IMR-90 (cell line): ENCODE measurements at regions not wholly inside any gene's neighbourhood (a gene's known extent, or its start where the extent isn't known, plus 50 kb on each side); places are given as distances from the start of the nearest gene placed in this dataset.

Source experiments
- ATAC-seq: fragments of 200-7000 bp; cut with Tn5 transposase; 2 replicates; pipeline ENCODE4 v1.9.1; 2020; ENCODE audit warnings: low read depth, mild to moderate bottlenecking, moderate library complexity
- BruUV-seq: library from RNA; stranded (reverse); fragments of 400-500 nt; replicated peaks from 2 replicates; lab custom pipeline; 2021; lab: Mats Ljungman, UMichigan
- CTCF ChIA-PET: fragments of 300-600 bp; formaldehyde crosslinking; extraction: SDS; loops from one replicate; lab custom pipeline; 2021; ENCODE audit warnings: antibody characterized with exemption; lab: Yijun Ruan, JAX
- POLR2A ChIA-PET: fragments of 300-600 bp; sonication (Branson Sonifier 250); formaldehyde crosslinking; loops from one replicate; lab custom pipeline; 2022; ENCODE audit warnings: antibody characterized with exemption; ENCODE audit not compliant: unreplicated experiment; lab: Charles Lee
- DNase-seq: peaks from one replicate; pipeline ENCODE4 v3.0.0; 2013
- H2AFZ ChIP-seq: replicated peaks from 2 replicates; pipeline ENCODE3; 2013; ENCODE audit warnings: low read length, mild to moderate bottlenecking; ENCODE audit not compliant: poor library complexity
- H2AK5ac ChIP-seq: 2 replicates; pipeline ENCODE4 v1.6.1; 2013; ENCODE audit warnings: low read depth, low read length, inconsistent platforms
- H2AK9ac ChIP-seq: replicated peaks from 2 replicates; pipeline ENCODE3; 2013; ENCODE audit warnings: mild to moderate bottlenecking, low read depth, low read length, moderate library complexity; ENCODE audit not compliant: poor library complexity
- H2BK120ac ChIP-seq: 2 replicates; pipeline ENCODE4 v1.6.1; 2013; ENCODE audit warnings: low read depth, low read length, inconsistent platforms
- H2BK15ac ChIP-seq: 3 replicates; pipeline ENCODE4 v1.6.1; 2013; ENCODE audit warnings: low read depth, low read length, inconsistent platforms
- H2BK20ac ChIP-seq: 2 replicates; pipeline ENCODE4 v1.6.1; 2013; ENCODE audit warnings: low read depth, mild to moderate bottlenecking, inconsistent platforms, low read length, moderate library complexity
- H2BK5ac ChIP-seq: 2 replicates; pipeline ENCODE4 v1.6.1; 2013; ENCODE audit warnings: mild to moderate bottlenecking, low read depth, low read length, inconsistent platforms; ENCODE audit not compliant: poor library complexity, severe bottlenecking
- H3K14ac ChIP-seq: replicated peaks from 2 replicates; pipeline ENCODE4 v1.6.1; 2013; ENCODE audit warnings: low read depth, low read length, inconsistent platforms
- H3K18ac ChIP-seq: 2 replicates; pipeline ENCODE4 v1.6.1; 2013; ENCODE audit warnings: low read depth, low read length, control low read depth
- H3K23ac ChIP-seq: 2 replicates; pipeline ENCODE4 v1.6.1; 2013; ENCODE audit warnings: low read depth, low read length, inconsistent platforms
- H3K27ac ChIP-seq: 2 replicates; pipeline ENCODE4 v1.5.1; 2013; ENCODE audit warnings: mild to moderate bottlenecking, control low read depth, low read length; ENCODE audit not compliant: insufficient read depth
- H3K27me3 ChIP-seq: 2 replicates; pipeline ENCODE4 v1.6.1; 2013; ENCODE audit warnings: low read length; ENCODE audit not compliant: control insufficient read depth, insufficient read depth
- H3K36me3 ChIP-seq: 2 replicates; pipeline ENCODE4 v1.6.1; 2013; ENCODE audit warnings: low read length, mixed read lengths; ENCODE audit not compliant: control insufficient read depth, insufficient read depth
- H3K4ac ChIP-seq: 2 replicates; pipeline ENCODE4 v1.6.1; 2013; ENCODE audit warnings: low read depth, low read length, inconsistent platforms
- H3K4me1 ChIP-seq: 2 replicates; pipeline ENCODE4 v1.6.1; 2013; ENCODE audit warnings: low read length, mixed read lengths; ENCODE audit not compliant: control insufficient read depth, insufficient read depth
- H3K4me2 ChIP-seq: 2 replicates; pipeline ENCODE4 v1.6.1; 2013; ENCODE audit warnings: low read depth, mild to moderate bottlenecking, control low read depth, low read length, moderate library complexity
- H3K4me3 ChIP-seq: 2 replicates; pipeline ENCODE4 v1.5.1; 2013; ENCODE audit warnings: low read depth, mild to moderate bottlenecking, control low read depth, low read length, moderate library complexity; ENCODE audit not compliant: insufficient read depth
- H3K56ac ChIP-seq: 2 replicates; pipeline ENCODE4 v1.6.1; 2013; ENCODE audit warnings: low read length, inconsistent platforms; ENCODE audit not compliant: insufficient read depth; ENCODE audit errors: extremely low read depth
- H3K79me1 ChIP-seq, 2 experiments: 2 replicates each; pipeline ENCODE4 v1.6.1; 2013; ENCODE audit warnings: low read length in 2 of 2, inconsistent platforms in 1 of 2, low read depth in 1 of 2
- H3K9ac ChIP-seq: 2 replicates; pipeline ENCODE4 v1.6.1; 2013; ENCODE audit warnings: low read depth, low read length, control low read depth
- H3K9me1 ChIP-seq: 2 replicates; pipeline ENCODE4 v1.6.1; 2013; ENCODE audit warnings: low read length, inconsistent platforms; ENCODE audit not compliant: insufficient read depth
- H3K9me3 ChIP-seq: 2 replicates; pipeline ENCODE4 v1.6.1; 2013; ENCODE audit warnings: low read length; ENCODE audit not compliant: control insufficient read depth, insufficient read depth
- H4K20me1 ChIP-seq: 2 replicates; pipeline ENCODE4 v1.6.1; 2013; ENCODE audit warnings: low read length, inconsistent platforms; ENCODE audit not compliant: insufficient read depth
- H4K5ac ChIP-seq: 2 replicates; pipeline ENCODE4 v1.6.1; 2013; ENCODE audit warnings: mild to moderate bottlenecking, low read depth, low read length, control low read depth
- H4K8ac ChIP-seq, 2 experiments: 2 replicates each; pipeline ENCODE4 v1.6.1; 2013; ENCODE audit warnings: low read depth in 2 of 2, low read length in 2 of 2, control low read depth in 1 of 2, inconsistent platforms in 1 of 2
- H4K91ac ChIP-seq: 2 replicates; pipeline ENCODE4 v1.6.1; 2013; ENCODE audit warnings: low read depth, low read length, inconsistent platforms; ENCODE audit not compliant: insufficient read depth
- BHLHE40 ChIP-seq: fragments of 150-350 bp; IDR thresholded peaks from 2 replicates; pipeline ENCODE4 v1.6.1; 2016; ENCODE audit warnings: mild to moderate bottlenecking, low read depth, low read length
- CEBPB ChIP-seq: IDR thresholded peaks from 2 replicates; pipeline ENCODE4 v1.6.1; 2012; ENCODE audit warnings: low read depth, low read length, improper control_type of control experiment
- CHD1 ChIP-seq: IDR thresholded peaks from 2 replicates; pipeline ENCODE4 v1.6.1; 2012; ENCODE audit warnings: low read depth, low read length, improper control_type of control experiment
- FOS ChIP-seq: fragments of 150-350 bp; IDR thresholded peaks from 2 replicates; pipeline ENCODE4 v1.6.1; 2016; ENCODE audit warnings: low read depth, low read length
- MAFK ChIP-seq: IDR thresholded peaks from 2 replicates; pipeline ENCODE4 v1.6.1; 2012; ENCODE audit warnings: low read depth, low read length, improper control_type of control experiment
- MAZ ChIP-seq: IDR thresholded peaks from 2 replicates; pipeline ENCODE4 v1.6.1; 2012; ENCODE audit warnings: low read depth, mild to moderate bottlenecking, low read length, improper control_type of control experiment, moderate library complexity, borderline replicate concordance
- MXI1 ChIP-seq: IDR thresholded peaks from 2 replicates; pipeline ENCODE4 v1.6.1; 2012; ENCODE audit warnings: low read depth, mild to moderate bottlenecking, low read length, moderate library complexity, borderline replicate concordance
- NFE2L2 ChIP-seq: fragments of 150-350 bp; IDR thresholded peaks from 2 replicates; pipeline ENCODE4 v1.6.1; 2016; ENCODE audit warnings: low read depth, mild to moderate bottlenecking, low read length
- POLR2A ChIP-seq: IDR thresholded peaks from 2 replicates; pipeline ENCODE4 v1.6.1; 2012; ENCODE audit warnings: mild to moderate bottlenecking, low read depth, low read length
- RAD21 ChIP-seq: IDR thresholded peaks from 2 replicates; pipeline ENCODE4 v1.6.1; 2012; ENCODE audit warnings: low read length, improper control_type of control experiment
- RCOR1 ChIP-seq: IDR thresholded peaks from 2 replicates; pipeline ENCODE4 v1.6.1; 2012; ENCODE audit warnings: mild to moderate bottlenecking, low read length, improper control_type of control experiment; ENCODE audit not compliant: insufficient replicate concordance
- RFX5 ChIP-seq: IDR thresholded peaks from 2 replicates; pipeline ENCODE4 v1.8.0; 2012; ENCODE audit warnings: low read depth, mild to moderate bottlenecking, low read length, moderate library complexity
- SMC3 ChIP-seq: fragments of 150-350 bp; IDR thresholded peaks from 2 replicates; pipeline ENCODE4 v1.6.1; 2016; ENCODE audit warnings: low read depth, mild to moderate bottlenecking, antibody characterized with exemption, low read length, moderate library complexity
- WGBS, 2 experiments: methylation state at CpG; one replicate each; pipeline versions ENCODE4 v1.1.5 to v1.1.7; 2013; ENCODE audit warnings: missing lambda C conversion rate in 2 of 2; ENCODE audit not compliant: insufficient read length in 1 of 2; ENCODE audit errors: extremely low coverage in 2 of 2; 5-methylcytosine and 5-hydroxymethylcytosine counted together
- dilution Hi-C: fragments of 300-500 bp; cut with HindIII; formaldehyde crosslinking; loops from one replicate; pipeline ENCODE4 v1.14.3; 2018; ENCODE audit warnings: low sequenced_read_pairs; ENCODE audit not compliant: unreplicated experiment
- in situ Hi-C: fragments of 300-500 bp; cut with MboI; formaldehyde crosslinking; loops from 3 replicates; pipeline ENCODE4 v1.14.3; 2019; ENCODE audit warnings: low sequenced_read_pairs, inconsistent platforms, mixed read lengths
- intact Hi-C: fragments of 100-400 bp; cut with micrococcal nuclease; formaldehyde crosslinking; loops from 2 replicates; pipeline ENCODE4 v1.10.0; 2022
- TF ChIP-seq, protein P1 (sequence below): fragments of 150-350 bp; IDR thresholded peaks from 2 replicates; pipeline ENCODE4 v1.6.1; 2017; ENCODE audit warnings: mild to moderate bottlenecking, antibody characterized with exemption, low read length, low read depth
- TF ChIP-seq, protein P2 (sequence below): fragments of 150-350 bp; IDR thresholded peaks from 2 replicates; pipeline ENCODE4 v1.6.1; 2016; ENCODE audit warnings: low read depth, mild to moderate bottlenecking, low read length, moderate library complexity, borderline replicate concordance
- TF ChIP-seq, protein P3 (sequence below): conservative IDR thresholded peaks from 2 replicates; pipeline ENCODE4 v1.5.1; 2012; ENCODE audit warnings: mild to moderate bottlenecking, low read depth, low read length, improper control_type of control experiment

DNA sequence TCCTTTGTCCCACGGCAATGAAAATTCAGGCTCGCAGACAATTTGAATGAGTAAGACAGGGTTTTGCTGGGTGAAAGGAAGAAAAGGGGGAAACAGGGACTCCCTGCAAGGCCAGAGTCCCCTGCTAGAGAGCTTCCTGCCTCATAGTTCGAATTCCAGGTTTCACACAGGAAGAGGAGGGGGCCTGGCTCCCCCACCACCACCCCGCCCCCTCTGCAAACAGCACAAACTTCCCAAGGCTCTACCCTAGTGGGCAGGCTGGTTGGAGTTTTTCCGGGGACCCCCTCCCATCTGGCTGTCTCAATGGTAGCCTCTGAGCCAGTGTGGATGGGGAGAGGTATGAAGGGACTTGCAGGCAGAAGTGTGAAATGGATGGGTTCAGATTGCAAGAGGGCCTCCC, 57.4 kb upstream of the NEBL start:
- DNase-seq (no peak), ATAC-seq (no peak)
- intact Hi-C loops: no loop called here
- CTCF ChIA-PET: no interaction called here
- POLR2A ChIA-PET: no interaction called here
- H3K36me3 ChIP-seq: no peaks in the 10 kb centered on the region
- no peak overlapping the region for H4K5ac ChIP-seq
- H2BK20ac ChIP-seq: no peak overlapping the region
- H3K79me1 ChIP-seq: no peaks in the 10 kb centered on the region
- no peak overlapping the region for H3K14ac ChIP-seq
- H2BK5ac ChIP-seq: no peak overlapping the region
- dilution Hi-C loops: no loop called here
- TF ChIP-seq SMC3: no peak
- no peak for TF ChIP-seq CHD1
- TF ChIP-seq NFE2L2: no peak
- TF ChIP-seq FOS: no peak
- no peak for TF ChIP-seq RFX5
- no peak for TF ChIP-seq RAD21
- no peak for TF ChIP-seq BHLHE40
- TF ChIP-seq CEBPB: no peak
- TF ChIP-seq POLR2A: no peak
- no peak for TF ChIP-seq RCOR1
- TF ChIP-seq, protein P1, sequence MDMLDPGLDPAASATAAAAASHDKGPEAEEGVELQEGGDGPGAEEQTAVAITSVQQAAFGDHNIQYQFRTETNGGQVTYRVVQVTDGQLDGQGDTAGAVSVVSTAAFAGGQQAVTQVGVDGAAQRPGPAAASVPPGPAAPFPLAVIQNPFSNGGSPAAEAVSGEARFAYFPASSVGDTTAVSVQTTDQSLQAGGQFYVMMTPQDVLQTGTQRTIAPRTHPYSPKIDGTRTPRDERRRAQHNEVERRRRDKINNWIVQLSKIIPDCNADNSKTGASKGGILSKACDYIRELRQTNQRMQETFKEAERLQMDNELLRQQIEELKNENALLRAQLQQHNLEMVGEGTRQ: no peak
- no peak for TF ChIP-seq MAFK
- TF ChIP-seq, protein P2, sequence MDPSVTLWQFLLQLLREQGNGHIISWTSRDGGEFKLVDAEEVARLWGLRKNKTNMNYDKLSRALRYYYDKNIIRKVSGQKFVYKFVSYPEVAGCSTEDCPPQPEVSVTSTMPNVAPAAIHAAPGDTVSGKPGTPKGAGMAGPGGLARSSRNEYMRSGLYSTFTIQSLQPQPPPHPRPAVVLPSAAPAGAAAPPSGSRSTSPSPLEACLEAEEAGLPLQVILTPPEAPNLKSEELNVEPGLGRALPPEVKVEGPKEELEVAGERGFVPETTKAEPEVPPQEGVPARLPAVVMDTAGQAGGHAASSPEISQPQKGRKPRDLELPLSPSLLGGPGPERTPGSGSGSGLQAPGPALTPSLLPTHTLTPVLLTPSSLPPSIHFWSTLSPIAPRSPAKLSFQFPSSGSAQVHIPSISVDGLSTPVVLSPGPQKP: no peak
- TF ChIP-seq, protein P3, sequence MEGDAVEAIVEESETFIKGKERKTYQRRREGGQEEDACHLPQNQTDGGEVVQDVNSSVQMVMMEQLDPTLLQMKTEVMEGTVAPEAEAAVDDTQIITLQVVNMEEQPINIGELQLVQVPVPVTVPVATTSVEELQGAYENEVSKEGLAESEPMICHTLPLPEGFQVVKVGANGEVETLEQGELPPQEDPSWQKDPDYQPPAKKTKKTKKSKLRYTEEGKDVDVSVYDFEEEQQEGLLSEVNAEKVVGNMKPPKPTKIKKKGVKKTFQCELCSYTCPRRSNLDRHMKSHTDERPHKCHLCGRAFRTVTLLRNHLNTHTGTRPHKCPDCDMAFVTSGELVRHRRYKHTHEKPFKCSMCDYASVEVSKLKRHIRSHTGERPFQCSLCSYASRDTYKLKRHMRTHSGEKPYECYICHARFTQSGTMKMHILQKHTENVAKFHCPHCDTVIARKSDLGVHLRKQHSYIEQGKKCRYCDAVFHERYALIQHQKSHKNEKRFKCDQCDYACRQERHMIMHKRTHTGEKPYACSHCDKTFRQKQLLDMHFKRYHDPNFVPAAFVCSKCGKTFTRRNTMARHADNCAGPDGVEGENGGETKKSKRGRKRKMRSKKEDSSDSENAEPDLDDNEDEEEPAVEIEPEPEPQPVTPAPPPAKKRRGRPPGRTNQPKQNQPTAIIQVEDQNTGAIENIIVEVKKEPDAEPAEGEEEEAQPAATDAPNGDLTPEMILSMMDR: no peak
- TF ChIP-seq MAZ: no peak
- no peak for TF ChIP-seq MXI1
- no peaks in the 10 kb centered on the region for H3K4me1 ChIP-seq
- no peak overlapping the region for H3K4ac ChIP-seq
- no peak overlapping the region for H2AFZ ChIP-seq
- WGBS, 2 experiments: no CpG with 5 or more reads among the region's 5 CpGs
- H2BK15ac ChIP-seq: no peak overlapping the region
- H3K27me3 ChIP-seq: no peaks in the 10 kb centered on the region
- no peak overlapping the region for H4K8ac ChIP-seq
- H3K4me2 ChIP-seq: no peak overlapping the region
- no peak overlapping the region for H3K4me3 ChIP-seq
- no peaks in the 10 kb centered on the region for H3K9me3 ChIP-seq
- H3K23ac ChIP-seq: no peak overlapping the region
- no peak overlapping the region for H3K56ac ChIP-seq
- H3K18ac ChIP-seq: no peak overlapping the region
- no peaks in the 10 kb centered on the region for H3K9me1 ChIP-seq
- in situ Hi-C loops: no loop called here
- H4K20me1 ChIP-seq: no peaks in the 10 kb centered on the region
- H2AK5ac ChIP-seq: no peak overlapping the region
- H3K27ac ChIP-seq: no peak overlapping the region
- no peak overlapping the region for H2AK9ac ChIP-seq
- no TSS peak for BruUV-seq
- H3K9ac ChIP-seq: no peak overlapping the region
- no peak overlapping the region for H4K91ac ChIP-seq
- no peak overlapping the region for H2BK120ac ChIP-seq
